ENCODE measurements at regions not wholly inside any gene's neighbourhood (a gene's known extent, or its start where the extent isn't known, plus 50 kb on each side); places are given as distances from the start of the nearest gene placed in this dataset.

GRCh38 chr2:104052356-104052755, 801.6 kb upstream of the POU3F3 start (continued):
- no peak for TF ChIP-seq POU5F1 (IDR thresholded peaks at IDR 0.05; ENCODE audit: low read depth, low read length)
- TF ChIP-seq NRF1 (IDR thresholded peaks at IDR 0.05; ENCODE audit: low read depth, low read length): no peak
- TF ChIP-seq KDM1A (IDR thresholded peaks at IDR 0.05; ENCODE audit: borderline replicate concordance, low read length): no peak
- TF ChIP-seq EZH2 (IDR thresholded peaks at IDR 0.05; ENCODE audit: low read depth, low read length, severe bottlenecking): no peak
- no peak for TF ChIP-seq MAX (IDR thresholded peaks at IDR 0.05)

Measured in H1 (cell line).